Heart left ventricle (tissue), 16 donors: ENCODE measurements at regions not wholly inside any gene's neighbourhood (a gene's known extent, or its start where the extent isn't known, plus 50 kb on each side); places are given as distances from the start of the nearest gene placed in this dataset.

Experiments used
- ATAC-seq, 4 donors: fragments of 200-7000 bp; cut with Tn5 transposase; one replicate each; pipeline ENCODE4 v1.9.1; 2020 to 2022; ENCODE audit warnings: moderate library complexity in 4 of 4, mild to moderate bottlenecking in 3 of 4, moderate number of reproducible peaks in 1 of 4
- DNase-seq, 5 donors: peaks; one replicate each; pipeline ENCODE4 v3.0.0-alpha.2; 2020
- H3K27ac ChIP-seq, 12 donors: fragments of 200-600 bp; sonication (generic) in 4 of 12; one replicate each; pipeline versions ENCODE4 v1.5.0 to v1.8.0; 2016 to 2022; ENCODE audit warnings: mild to moderate bottlenecking in 2 of 12
- H3K27me3 ChIP-seq, 9 donors: fragments of 200-600 bp; sonication (generic) in 2 of 9; one replicate each; pipeline versions ENCODE4 v1.5.1 to v1.8.0; 2016 to 2022; ENCODE audit warnings: mild to moderate bottlenecking in 3 of 9
- H3K36me3 ChIP-seq, 9 donors: fragments of 200-600 bp; sonication (generic) in 2 of 9; one replicate each; pipeline versions ENCODE4 v1.5.0 to v1.8.0; 2018 to 2022; ENCODE audit warnings: mild to moderate bottlenecking in 2 of 9
- H3K4me1 ChIP-seq, 12 donors: fragments of 200-600 bp; sonication (generic) in 4 of 12; one replicate each; pipeline versions ENCODE4 v1.5.0 to v1.8.0; 2016 to 2022; ENCODE audit warnings: mild to moderate bottlenecking in 3 of 12
- H3K4me3 ChIP-seq, 12 donors: fragments of 200-600 bp; sonication (generic) in 4 of 12; one replicate each; pipeline versions ENCODE4 v1.5.0 to v1.8.0; 2017 to 2022; ENCODE audit warnings: mild to moderate bottlenecking in 9 of 12, moderate library complexity in 4 of 12
- H3K9me3 ChIP-seq, 12 donors: fragments of 200-600 bp; sonication (generic) in 4 of 12; one replicate each; pipeline versions ENCODE4 v1.5.0 to v1.8.0; 2016 to 2022; ENCODE audit warnings: mild to moderate bottlenecking in 1 of 12
- POLR2A ChIP-seq, 2 donors: fragments of 450-650 bp; IDR thresholded peaks; one replicate each; pipeline ENCODE4 v1.6.1; 2017; ENCODE audit warnings: antibody characterized with exemption in 2 of 2, mild to moderate bottlenecking in 2 of 2, moderate library complexity in 2 of 2
- WGBS, 4 donors: extraction: QIAGEN DNeasy Blood & Tissue Kit in 2 of 4; methylation state at CpG; one replicate each; pipeline versions ENCODE4 v1.1.5 to v1.1.7; 2013 to 2018; 5-methylcytosine and 5-hydroxymethylcytosine counted together
- intact Hi-C, 10 donors: fragments of 100-400 bp; cut with DNase I; formaldehyde crosslinking; loops; one replicate each; pipeline versions ENCODE4 v1.11.1 to v1.14.2; 2022
- TF ChIP-seq, protein P1 (sequence below), 12 donors: fragments of 200-600 bp; sonication (generic) in 4 of 12; IDR thresholded peaks; one replicate each; pipeline versions ENCODE4 v1.5.0 to v1.8.0; 2018 to 2022; ENCODE audit warnings: antibody characterized with exemption in 12 of 12, mild to moderate bottlenecking in 5 of 12
- donor health status: ischemic (EF 13 %, LVEDD 7.1; RV severe dilation, severe dysfunction).
- donor health status: healthy with polysubstance abuse.
- donor health status: DM: no; HTN: yes; CAD: no.
- donor health status: DM: no; HTN: no; CAD: no.
- donor health status: ischemic (EF 25% LVEDD 6.9; RV normal size, moderate dysfunction).
- donor health status: ischemic (EF 25% LVEDD 5.7; RV mildly dilated, moderate dysfunction).
- donor health status: healthy.
- donor health status: DM: yes; HTN: yes; CAD: no.
- donor health status: ischemic (EF 35%, LVEDD 5.7; RV mildly dilated, moderate dysfunction).
- donor health status: nonischemic (EF 11% LVEDD 7.7; RV severe dilation, severe dysfunction).
- donor health status: DM: yes; HTN: yes; CAD: no.
- donor health status: PGD.
- donor health status: ischemic (EF 29% LVEDD 5.4; RV normal size, mild dysfunction).
- donor health status: nonischemic (EF 23%, LVEDD 6.1; RV moderate dilation, normal function).

DNA sequence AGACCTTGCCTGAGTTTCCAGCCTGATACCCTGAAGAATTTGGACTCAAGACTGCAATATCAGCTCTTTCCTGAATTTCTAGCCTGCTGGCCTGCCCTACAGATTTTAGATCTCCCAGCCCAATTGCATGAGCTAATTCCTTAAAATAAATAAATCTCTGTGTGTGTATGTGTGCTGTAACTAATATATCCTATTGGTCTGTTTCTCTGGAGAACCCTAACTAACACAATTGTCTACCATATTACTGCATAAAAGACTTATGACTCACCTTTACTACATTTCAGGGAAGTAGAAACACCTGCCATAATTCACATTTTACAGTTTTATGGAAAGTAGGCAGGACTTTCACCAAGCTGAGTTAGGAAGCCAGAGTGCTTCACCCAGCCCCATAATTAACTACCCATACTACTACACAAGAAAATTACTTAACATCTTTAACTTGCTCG, 90.7 kb upstream of the BEND6 start:
- DNase-seq: no peak
- Histone ChIP-seq H3K36me3 (no peaks in the 10 kb centered on the region), H3K4me1 (peaks cover 0 to 34% (median 10%) of the 10 kb centered on the region in 12 donors), H3K4me3 (no peak overlapping the region), H3K27me3 (no peaks in the 10 kb centered on the region), H3K27ac (peak overlapping the region in 1 of 12 donors; percentile 30), H3K9me3 (no peaks in the 10 kb centered on the region)
- ATAC-seq: peak in 1 of 4 donors; percentile 5
- TF ChIP-seq, protein P1, sequence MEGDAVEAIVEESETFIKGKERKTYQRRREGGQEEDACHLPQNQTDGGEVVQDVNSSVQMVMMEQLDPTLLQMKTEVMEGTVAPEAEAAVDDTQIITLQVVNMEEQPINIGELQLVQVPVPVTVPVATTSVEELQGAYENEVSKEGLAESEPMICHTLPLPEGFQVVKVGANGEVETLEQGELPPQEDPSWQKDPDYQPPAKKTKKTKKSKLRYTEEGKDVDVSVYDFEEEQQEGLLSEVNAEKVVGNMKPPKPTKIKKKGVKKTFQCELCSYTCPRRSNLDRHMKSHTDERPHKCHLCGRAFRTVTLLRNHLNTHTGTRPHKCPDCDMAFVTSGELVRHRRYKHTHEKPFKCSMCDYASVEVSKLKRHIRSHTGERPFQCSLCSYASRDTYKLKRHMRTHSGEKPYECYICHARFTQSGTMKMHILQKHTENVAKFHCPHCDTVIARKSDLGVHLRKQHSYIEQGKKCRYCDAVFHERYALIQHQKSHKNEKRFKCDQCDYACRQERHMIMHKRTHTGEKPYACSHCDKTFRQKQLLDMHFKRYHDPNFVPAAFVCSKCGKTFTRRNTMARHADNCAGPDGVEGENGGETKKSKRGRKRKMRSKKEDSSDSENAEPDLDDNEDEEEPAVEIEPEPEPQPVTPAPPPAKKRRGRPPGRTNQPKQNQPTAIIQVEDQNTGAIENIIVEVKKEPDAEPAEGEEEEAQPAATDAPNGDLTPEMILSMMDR (IDR thresholded peaks at IDR 0.05): no peak
- no peak for TF ChIP-seq POLR2A (IDR thresholded peaks at IDR 0.05)
- WGBS, 4 donors: 92 to 100% (median 95%) methylated on average over 1 of the region's 1 CpG
- intact Hi-C loops: no loop called here

DNA sequence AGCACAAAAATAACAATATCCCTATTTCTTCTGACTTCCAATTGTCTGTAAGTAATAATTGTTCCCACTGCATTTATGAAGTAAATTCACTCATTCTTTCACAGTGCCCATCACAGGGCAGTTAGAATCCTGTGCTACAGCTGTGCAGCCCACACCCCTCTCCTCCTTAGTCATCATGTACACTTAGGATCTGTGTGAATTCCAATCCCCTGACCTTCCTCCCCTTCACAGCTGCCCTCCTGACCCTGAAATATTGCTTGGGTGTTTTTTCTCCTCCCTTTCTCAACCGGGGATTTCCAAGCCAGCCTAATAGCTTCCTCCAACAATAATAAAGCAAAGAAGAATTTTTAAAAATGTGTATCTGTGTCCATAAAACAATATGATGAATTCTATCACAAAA, 91.5 kb upstream of the BEND6 start:
- no peaks in the 10 kb centered on the region for H3K36me3 ChIP-seq
- no peaks in the 10 kb centered on the region for H3K9me3 ChIP-seq
- H3K4me3 ChIP-seq: no peak overlapping the region
- no peak for DNase-seq
- no peak for TF ChIP-seq POLR2A (IDR thresholded peaks at IDR 0.05)
- TF ChIP-seq, protein P1 (IDR thresholded peaks at IDR 0.05): no peak
- H3K4me1 ChIP-seq: peaks cover 0 to 34% (median 10%) of the 10 kb centered on the region in 12 donors
- 39 to 56% (median 55%) methylated on average over 1 of the region's 1 CpG for WGBS, 4 donors
- no peaks in the 10 kb centered on the region for H3K27me3 ChIP-seq
- ATAC-seq: peak in 3 of 4 donors; percentile 48 to 81 (median 51)
- intact Hi-C loops: no loop called here
- H3K27ac ChIP-seq: peak overlapping the region in 1 of 12 donors; percentile 30

DNA sequence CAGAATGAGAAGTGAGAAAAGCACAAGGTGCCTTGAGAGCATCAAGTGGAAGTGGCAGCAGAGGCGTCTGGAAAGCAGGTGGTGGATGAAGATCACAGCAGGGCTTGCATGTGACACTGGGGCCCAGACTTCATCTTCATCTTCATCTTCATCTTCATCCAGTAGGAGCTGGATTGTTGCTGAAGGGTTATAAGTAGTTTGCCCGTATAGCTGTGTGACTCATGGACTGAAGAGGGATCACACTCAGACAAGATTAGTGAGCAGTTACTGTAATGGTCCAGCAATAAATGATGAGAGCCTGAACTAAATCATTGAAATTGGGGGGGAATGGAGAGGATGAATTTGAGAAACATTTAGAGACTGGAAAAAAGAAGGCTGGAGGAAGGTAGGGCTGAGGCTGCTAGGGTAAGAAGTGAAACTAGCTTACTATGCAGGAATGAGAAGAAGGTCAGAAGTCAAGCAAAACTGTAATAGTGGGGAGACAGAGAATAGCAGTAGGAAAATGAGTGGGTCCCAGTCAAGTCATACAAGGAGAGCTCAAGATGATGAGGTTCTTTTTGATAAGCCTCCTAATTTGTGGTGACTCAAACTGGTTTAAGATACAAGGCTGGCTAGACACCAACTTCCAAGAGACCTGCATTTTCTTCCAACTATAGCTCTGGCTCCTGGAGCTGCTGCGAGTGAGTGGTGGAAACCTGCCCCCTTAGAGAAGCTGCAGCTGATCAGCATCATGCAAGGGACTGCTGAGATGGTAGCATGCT, 92.3 kb upstream of the BEND6 start:
- Histone ChIP-seq H3K27ac (peak overlapping the region in 1 of 12 donors; percentile 30), H3K27me3 (no peaks in the 10 kb centered on the region), H3K4me1 (peaks cover 0 to 30% (median 10%) of the 10 kb centered on the region in 12 donors), H3K4me3 (no peak overlapping the region), H3K9me3 (no peaks in the 10 kb centered on the region), H3K36me3 (no peaks in the 10 kb centered on the region)
- intact Hi-C loops: no loop called here
- TF ChIP-seq POLR2A (IDR thresholded peaks at IDR 0.05): no peak
- TF ChIP-seq, protein P1 (IDR thresholded peaks at IDR 0.05): no peak
- 65 to 81% (median 72%) methylated on average over 3 of the region's 3 CpGs for WGBS, 4 donors
- DNase-seq: no peak
- ATAC-seq: peak in 3 of 4 donors; percentile 20 to 43 (median 29)

DNA sequence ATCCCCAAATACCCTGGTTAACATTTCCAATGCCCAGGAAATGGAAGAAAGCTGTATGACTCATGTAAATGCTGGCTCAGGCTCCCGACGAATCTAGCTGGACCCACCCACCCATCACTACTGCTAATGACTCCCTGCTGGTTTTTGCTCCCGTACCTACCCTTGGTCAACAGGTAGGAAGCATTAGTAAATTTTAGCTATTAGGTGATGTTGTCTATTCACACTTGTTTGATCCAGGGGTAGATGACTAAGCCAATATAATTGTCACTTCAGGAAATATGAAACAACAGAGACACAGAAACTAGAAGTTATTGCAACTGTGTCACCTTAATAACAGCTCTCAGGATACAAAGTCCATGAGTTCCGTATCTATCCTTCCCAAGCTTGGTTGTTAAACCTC, 94.4 kb upstream of the BEND6 start:
- peaks cover 0 to 36% (median 22%) of the 10 kb centered on the region in 12 donors for H3K4me1 ChIP-seq
- no peaks in the 10 kb centered on the region for H3K27me3 ChIP-seq
- no peak for TF ChIP-seq POLR2A (IDR thresholded peaks at IDR 0.05)
- TF ChIP-seq, protein P1 (IDR thresholded peaks at IDR 0.05): no peak
- H3K27ac ChIP-seq: no peak overlapping the region
- H3K36me3 ChIP-seq: no peaks in the 10 kb centered on the region
- no peaks in the 10 kb centered on the region for H3K9me3 ChIP-seq
- DNase-seq: no peak
- H3K4me3 ChIP-seq: no peak overlapping the region
- no peak for ATAC-seq
- intact Hi-C loops: no loop called here
- WGBS, 4 donors: 61 to 65% (median 61%) methylated on average over 4 of the region's 4 CpGs
